HUES48 (cell line): ENCODE measurements at regions not wholly inside any gene's neighbourhood (a gene's known extent, or its start where the extent isn't known, plus 50 kb on each side); places are given as distances from the start of the nearest gene placed in this dataset.

Experiments
- H3K27ac ChIP-seq: one replicate; pipeline ENCODE4 v1.7.0; 2013; ENCODE audit warnings: low read depth, low read length, inconsistent platforms
- H3K27me3 ChIP-seq: 2 replicates; pipeline ENCODE4 v1.6.1; 2013; ENCODE audit warnings: mild to moderate bottlenecking, low read length; ENCODE audit not compliant: control insufficient read depth, insufficient read depth
- H3K36me3 ChIP-seq: 2 replicates; pipeline ENCODE4 v1.6.1; 2013; ENCODE audit warnings: low read length; ENCODE audit not compliant: control insufficient read depth, insufficient read depth
- H3K4me1 ChIP-seq: 2 replicates; pipeline ENCODE4 v1.6.1; 2013; ENCODE audit warnings: mild to moderate bottlenecking, low read length; ENCODE audit not compliant: control insufficient read depth, insufficient read depth
- H3K4me3 ChIP-seq: 2 replicates; pipeline ENCODE4 v1.5.1; 2013; ENCODE audit warnings: mild to moderate bottlenecking, low read depth, low read length
- H3K9ac ChIP-seq: 2 replicates; pipeline ENCODE4 v1.6.1; 2013; ENCODE audit warnings: mild to moderate bottlenecking, low read depth, low read length, moderate library complexity
- H3K9me3 ChIP-seq: 2 replicates; pipeline ENCODE4 v1.6.1; 2013; ENCODE audit warnings: low read length; ENCODE audit not compliant: control insufficient read depth, insufficient read depth

- no peaks in the 10 kb centered on the region for H3K36me3 ChIP-seq
- H3K9ac ChIP-seq: peak overlapping the region; percentile 2; the same call in 1 of the 2 replicates
- H3K4me1 ChIP-seq: peaks cover 30% of the 10 kb centered on the region
- peak overlapping the region; percentile 94 for H3K27ac ChIP-seq
- no peaks in the 10 kb centered on the region for H3K9me3 ChIP-seq
- no peak overlapping the region for H3K4me3 ChIP-seq
- peaks cover 17% of the 10 kb centered on the region; the same call in 1 of the 2 replicates for H3K27me3 ChIP-seq
These were observed 158.6 kb upstream of the PARP11 start for GRCh38 chr12:4031703-4032291.

- Histone ChIP-seq H3K4me1 (peaks cover 37% of the 10 kb centered on the region), H3K36me3 (no peaks in the 10 kb centered on the region), H3K9me3 (no peaks in the 10 kb centered on the region), H3K4me3 (peak overlapping the region; percentile 16; the same call in 1 of the 2 replicates), H3K9ac (peak overlapping the region; percentile 49), H3K27ac (peak overlapping the region; percentile 94), H3K27me3 (peaks cover 17% of the 10 kb centered on the region; the same call in 1 of the 2 replicates)
These were observed 157.9 kb upstream of the PARP11 start for GRCh38 chr12:4030929-4031702.

GRCh38 chr12:4027412-4027811 is 154.2 kb upstream of the PARP11 start:
- H3K4me1 ChIP-seq: peaks cover 57% of the 10 kb centered on the region
- H3K27me3 ChIP-seq: peaks cover 17% of the 10 kb centered on the region; the same call in 1 of the 2 replicates
- H3K4me3 ChIP-seq: no peak overlapping the region
- no peaks in the 10 kb centered on the region for H3K9me3 ChIP-seq
- H3K27ac ChIP-seq: no peak overlapping the region
- no peak overlapping the region for H3K9ac ChIP-seq
- H3K36me3 ChIP-seq: no peaks in the 10 kb centered on the region

- no peak overlapping the region for H3K9ac ChIP-seq
- H3K36me3 ChIP-seq: no peaks in the 10 kb centered on the region
- peaks cover 51% of the 10 kb centered on the region for H3K4me1 ChIP-seq
- H3K9me3 ChIP-seq: no peaks in the 10 kb centered on the region
- peaks cover 17% of the 10 kb centered on the region; the same call in 1 of the 2 replicates for H3K27me3 ChIP-seq
- no peak overlapping the region for H3K4me3 ChIP-seq
- H3K27ac ChIP-seq: peak overlapping the region; percentile 96
These were observed 153.3 kb upstream of the PARP11 start for GRCh38 chr12:4026517-4026916.

GRCh38 chr12:4026020-4026358 is 152.8 kb upstream of the PARP11 start:
- peak overlapping the region; percentile 50 for H3K9ac ChIP-seq

GRCh38 chr12:4025181-4026019 is 152.2 kb upstream of the PARP11 start:
- peak overlapping the region; percentile 46 for H3K4me3 ChIP-seq
- H3K9ac ChIP-seq: peak overlapping the region; percentile 50
- peaks cover 45% of the 10 kb centered on the region for H3K4me1 ChIP-seq

More at GRCh38 chr12:4026020-4026358, 152.8 kb upstream of the PARP11 start:
- Histone ChIP-seq H3K9me3 (no peaks in the 10 kb centered on the region), H3K36me3 (no peaks in the 10 kb centered on the region), H3K4me1 (peaks cover 51% of the 10 kb centered on the region), H3K27ac (peak overlapping the region; percentile 96), H3K4me3 (peak overlapping the region; percentile 46), H3K27me3 (peaks cover 17% of the 10 kb centered on the region; the same call in 1 of the 2 replicates)

GRCh38 chr12:4024701-4025100 is 151.5 kb upstream of the PARP11 start:
- Histone ChIP-seq H3K4me3 (peak overlapping the region; percentile 46; the same call in 1 of the 2 replicates), H3K4me1 (peaks cover 42% of the 10 kb centered on the region), H3K9ac (peak overlapping the region; percentile 5; the same call in 1 of the 2 replicates), H3K27me3 (peaks cover 13% of the 10 kb centered on the region; the same call in 1 of the 2 replicates), H3K9me3 (no peaks in the 10 kb centered on the region), H3K36me3 (no peaks in the 10 kb centered on the region), H3K27ac (peak overlapping the region; percentile 96)

More at GRCh38 chr12:4025181-4026019, 152.2 kb upstream of the PARP11 start:
- H3K27me3 ChIP-seq: peaks cover 17% of the 10 kb centered on the region; the same call in 1 of the 2 replicates
- no peaks in the 10 kb centered on the region for H3K9me3 ChIP-seq
- H3K27ac ChIP-seq: peak overlapping the region; percentile 96
- H3K36me3 ChIP-seq: no peaks in the 10 kb centered on the region

- H3K9me3 ChIP-seq: no peaks in the 10 kb centered on the region
- H3K36me3 ChIP-seq: no peaks in the 10 kb centered on the region
- no peak overlapping the region for H3K9ac ChIP-seq
- H3K27me3 ChIP-seq: no peaks in the 10 kb centered on the region
- peak overlapping the region; percentile 0 for H3K27ac ChIP-seq
- H3K4me3 ChIP-seq: no peak overlapping the region
- H3K4me1 ChIP-seq: no peaks in the 10 kb centered on the region
These were observed 142.3 kb upstream of the PARP11 start for GRCh38 chr12:4015225-4016091.

GRCh38 chr12:4014858-4015224 is 141.6 kb upstream of the PARP11 start:
- H3K27ac ChIP-seq: peak overlapping the region; percentile 0
- H3K36me3 ChIP-seq: no peaks in the 10 kb centered on the region
- H3K9ac ChIP-seq: no peak overlapping the region
- H3K9me3 ChIP-seq: no peaks in the 10 kb centered on the region
- H3K4me3 ChIP-seq: no peak overlapping the region
- H3K27me3 ChIP-seq: no peaks in the 10 kb centered on the region
- H3K4me1 ChIP-seq: no peaks in the 10 kb centered on the region

GRCh38 chr12:4014444-4014843 is 141.2 kb upstream of the PARP11 start:
- no peak overlapping the region for H3K9ac ChIP-seq
- no peaks in the 10 kb centered on the region for H3K9me3 ChIP-seq
- no peaks in the 10 kb centered on the region for H3K4me1 ChIP-seq
- H3K4me3 ChIP-seq: no peak overlapping the region
- H3K27ac ChIP-seq: no peak overlapping the region
- H3K36me3 ChIP-seq: no peaks in the 10 kb centered on the region
- H3K27me3 ChIP-seq: no peaks in the 10 kb centered on the region
